ENCODE measurements at regions not wholly inside any gene's neighbourhood (a gene's known extent, or its start where the extent isn't known, plus 50 kb on each side); places are given as distances from the start of the nearest gene placed in this dataset.
A peak's percentile ranks its signal among the peaks of the same experiment; 100 is the strongest.

DNA sequence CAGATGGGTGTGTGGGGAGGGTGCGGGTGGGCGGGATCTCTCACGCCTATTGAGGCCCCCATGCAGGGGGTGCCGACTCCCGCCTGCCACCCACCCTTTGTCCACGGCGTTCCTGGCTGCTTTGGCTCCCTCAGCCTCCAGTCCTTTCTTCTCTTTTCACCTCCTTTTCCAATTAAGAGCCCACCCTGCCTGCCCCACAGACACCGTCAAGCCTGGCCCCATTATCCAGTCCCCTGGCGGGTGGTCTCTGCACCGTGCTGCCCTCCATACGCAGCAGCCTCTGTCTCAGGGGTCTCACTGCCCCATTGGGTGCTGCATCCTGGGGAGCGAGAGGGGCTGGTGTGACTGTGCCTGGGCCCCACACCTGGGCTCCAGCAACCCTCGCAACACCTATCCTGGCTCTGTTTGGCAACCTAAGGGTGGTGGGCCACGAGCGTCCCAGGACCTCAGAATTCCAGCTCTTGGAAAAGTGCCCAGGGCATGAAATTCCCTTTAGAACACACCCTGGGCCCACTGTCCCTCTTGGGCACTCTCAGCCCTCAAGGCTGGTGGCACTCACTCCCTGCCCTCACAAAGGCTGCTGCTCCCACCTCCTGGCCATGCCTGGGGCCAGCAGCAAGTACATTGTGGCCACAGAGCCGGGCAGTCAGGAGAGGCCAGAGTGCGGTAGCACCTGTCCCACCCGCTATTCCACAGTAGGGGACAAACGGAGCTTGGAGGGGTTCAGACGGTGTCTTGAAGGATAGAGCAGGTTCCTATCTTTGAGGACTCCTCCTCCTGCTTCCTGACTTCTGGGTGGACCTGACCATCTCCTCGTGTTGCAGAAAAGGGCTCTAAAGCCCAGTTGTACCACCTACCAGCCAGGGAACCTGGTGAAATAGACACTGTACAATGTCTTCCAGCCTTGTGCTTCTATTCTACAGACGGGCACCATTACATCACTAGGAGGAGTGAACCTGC is 114.1 kb downstream of the KIF26A start:
- H3K4me2 ChIP-seq = no peak overlapping the region
- WGBS (ENCODE audit: missing lambda C conversion rate) = 53% methylated on average over 21 of the region's 22 CpGs
- no peaks in the 10 kb centered on the region for H3K4me1 ChIP-seq
- FAIRE-seq (no peak), DNase-seq (ENCODE audit: low read depth in 1 of 2, low spot score in 1 of 2) (no peak), ATAC-seq (no peak; a peak in 2 of 6 replicates)
- TF ChIP-seq HOXB5 (CRISPR knock-in tag; IDR thresholded peaks at IDR 0.05) (no peak), HOXA7 (CRISPR knock-in tag; IDR thresholded peaks at IDR 0.05) (no peak), HDAC2 (IDR thresholded peaks at IDR 0.05) (no peak), EP300 (IDR thresholded peaks at IDR 0.05) (no peak), ESRRA (IDR thresholded peaks at IDR 0.05; ENCODE audit: borderline replicate concordance, low read length) (no peak), GATA3 (IDR thresholded peaks at IDR 0.05; ENCODE audit: borderline replicate concordance) (no peak), SMC3 (IDR thresholded peaks at IDR 0.05) (no peak), CHD4 (IDR thresholded peaks at IDR 0.05; ENCODE audit: borderline replicate concordance) (no peak), BHLHE40 (IDR thresholded peaks at IDR 0.05; ENCODE audit: low read depth, low read length) (no peak), KDM1A (IDR thresholded peaks at IDR 0.05; ENCODE audit: low read depth) (no peak)
- TF ChIP-seq, protein P1, sequence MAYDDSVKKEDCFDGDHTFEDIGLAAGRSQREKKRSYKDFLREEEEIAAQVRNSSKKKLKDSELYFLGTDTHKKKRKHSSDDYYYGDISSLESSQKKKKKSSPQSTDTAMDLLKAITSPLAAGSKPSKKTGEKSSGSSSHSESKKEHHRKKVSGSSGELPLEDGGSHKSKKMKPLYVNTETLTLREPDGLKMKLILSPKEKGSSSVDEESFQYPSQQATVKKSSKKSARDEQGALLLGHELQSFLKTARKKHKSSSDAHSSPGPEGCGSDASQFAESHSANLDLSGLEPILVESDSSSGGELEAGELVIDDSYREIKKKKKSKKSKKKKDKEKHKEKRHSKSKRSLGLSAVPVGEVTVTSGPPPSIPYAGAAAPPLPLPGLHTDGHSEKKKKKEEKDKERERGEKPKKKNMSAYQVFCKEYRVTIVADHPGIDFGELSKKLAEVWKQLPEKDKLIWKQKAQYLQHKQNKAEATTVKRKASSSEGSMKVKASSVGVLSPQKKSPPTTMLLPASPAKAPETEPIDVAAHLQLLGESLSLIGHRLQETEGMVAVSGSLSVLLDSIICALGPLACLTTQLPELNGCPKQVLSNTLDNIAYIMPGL (CRISPR knock-in tag; IDR thresholded peaks at IDR 0.05; ENCODE audit: borderline replicate concordance) = no peak
- TF ChIP-seq, protein P2, sequence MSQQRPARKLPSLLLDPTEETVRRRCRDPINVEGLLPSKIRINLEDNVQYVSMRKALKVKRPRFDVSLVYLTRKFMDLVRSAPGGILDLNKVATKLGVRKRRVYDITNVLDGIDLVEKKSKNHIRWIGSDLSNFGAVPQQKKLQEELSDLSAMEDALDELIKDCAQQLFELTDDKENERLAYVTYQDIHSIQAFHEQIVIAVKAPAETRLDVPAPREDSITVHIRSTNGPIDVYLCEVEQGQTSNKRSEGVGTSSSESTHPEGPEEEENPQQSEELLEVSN (IDR thresholded peaks at IDR 0.05; ENCODE audit: borderline replicate concordance, low read depth) = no peak
- POLR2A ChIA-PET = no interaction called here
- no peak overlapping the region for H3K27ac ChIP-seq
- H3K4me3 ChIP-seq = no peak overlapping the region
- CTCF ChIA-PET = interaction anchor here (1.0 kb wide), 1 partner anchor 115 kb away, joined by 3 read pairs; no protein-coding TSS in a partner anchor
- H3K9me3 ChIP-seq = no peaks in the 10 kb centered on the region

DNA sequence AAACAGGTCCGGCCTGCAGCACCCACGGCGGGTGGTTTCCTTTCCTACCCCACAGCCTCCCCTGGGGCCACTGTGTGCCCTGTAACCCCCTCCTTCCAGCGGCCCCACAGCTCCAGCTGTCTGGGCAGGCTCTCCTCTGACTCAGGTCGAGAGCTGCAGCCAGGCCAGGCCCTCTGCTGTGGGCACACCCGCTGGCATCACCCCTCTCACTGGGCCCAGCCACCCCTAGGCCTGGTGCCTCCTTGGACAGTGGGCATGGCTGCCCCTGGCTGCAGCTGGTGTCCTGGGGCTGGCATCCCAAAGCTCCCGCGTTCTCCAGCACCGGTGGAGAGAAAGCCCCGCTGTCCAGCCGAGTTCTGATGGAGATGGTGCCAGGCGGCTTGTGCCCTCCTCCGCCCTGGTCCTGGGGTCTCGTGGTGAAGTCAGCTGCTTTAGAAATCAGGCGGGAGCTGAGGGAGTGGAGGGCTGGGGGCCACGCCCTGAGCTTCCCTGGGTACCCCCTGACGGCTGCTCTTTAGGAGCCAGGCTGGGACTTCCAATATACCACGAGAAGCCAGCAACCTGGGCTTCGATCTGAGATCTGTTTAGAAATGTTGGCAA is 114.9 kb downstream of the KIF26A start:
- ATAC-seq (peak in 1 of 2 experiments; percentile 23; a peak in 2 of 6 replicates), FAIRE-seq (no peak), DNase-seq (ENCODE audit: low read depth in 1 of 2, low spot score in 1 of 2) (no peak)
- 38% methylated on average over 13 of the region's 19 CpGs for WGBS (ENCODE audit: missing lambda C conversion rate)
- H3K27ac ChIP-seq = no peak overlapping the region
- H3K9me3 ChIP-seq = no peaks in the 10 kb centered on the region
- TF ChIP-seq FOSL2 (IDR thresholded peaks at IDR 0.05) (no peak), FOSL2 (CRISPR knock-in tag; IDR thresholded peaks at IDR 0.05) (no peak), EHMT2 (IDR thresholded peaks at IDR 0.05; ENCODE audit: low read depth) (no peak)
- ChIA-PET CTCF (interaction anchor here (1.0 kb wide), 1 partner anchor 116 kb away, joined by 3 read pairs; no protein-coding TSS in a partner anchor), POLR2A (no interaction called here)
- no peak overlapping the region for H3K4me3 ChIP-seq
- H3K4me2 ChIP-seq = no peak overlapping the region
- H3K4me1 ChIP-seq = no peaks in the 10 kb centered on the region

DNA sequence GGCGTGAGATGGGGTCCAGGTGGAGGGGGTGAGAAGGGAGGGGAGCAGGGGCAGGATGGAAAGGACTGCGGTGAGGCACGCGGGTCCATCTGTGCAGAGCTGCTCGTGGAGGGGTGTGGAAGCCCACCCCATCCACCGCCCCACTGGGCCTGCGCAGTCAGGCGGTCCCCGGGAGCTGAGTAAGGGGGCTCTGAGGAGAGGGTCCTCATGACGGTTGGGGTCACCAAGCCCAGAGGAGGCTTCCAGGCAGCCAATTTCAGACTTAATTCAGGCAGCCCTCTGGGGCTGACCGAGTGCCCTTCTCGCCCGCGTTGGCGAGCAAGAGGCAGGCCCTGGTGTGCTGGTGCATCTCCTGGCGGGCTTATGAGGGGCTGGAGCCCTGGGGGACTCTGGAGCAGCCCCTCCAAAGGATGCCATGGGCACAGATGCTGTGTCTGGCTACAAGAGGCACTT is 115.5 kb downstream of the KIF26A start:
- no peak for FAIRE-seq
- Histone ChIP-seq H3K4me1 (no peaks in the 10 kb centered on the region), H3K9me3 (no peaks in the 10 kb centered on the region), H3K27ac (no peak overlapping the region), H3K4me2 (no peak overlapping the region), H3K4me3 (no peak overlapping the region)
- 42% methylated on average over 13 of the region's 16 CpGs for WGBS (ENCODE audit: missing lambda C conversion rate)
- ChIA-PET CTCF (no interaction called here), POLR2A (no interaction called here)
- DNase-seq (ENCODE audit: low read depth in 1 of 2, low spot score in 1 of 2) = no peak
- no peak for TF ChIP-seq JUNB (IDR thresholded peaks at IDR 0.05)
- TF ChIP-seq, protein P3, sequence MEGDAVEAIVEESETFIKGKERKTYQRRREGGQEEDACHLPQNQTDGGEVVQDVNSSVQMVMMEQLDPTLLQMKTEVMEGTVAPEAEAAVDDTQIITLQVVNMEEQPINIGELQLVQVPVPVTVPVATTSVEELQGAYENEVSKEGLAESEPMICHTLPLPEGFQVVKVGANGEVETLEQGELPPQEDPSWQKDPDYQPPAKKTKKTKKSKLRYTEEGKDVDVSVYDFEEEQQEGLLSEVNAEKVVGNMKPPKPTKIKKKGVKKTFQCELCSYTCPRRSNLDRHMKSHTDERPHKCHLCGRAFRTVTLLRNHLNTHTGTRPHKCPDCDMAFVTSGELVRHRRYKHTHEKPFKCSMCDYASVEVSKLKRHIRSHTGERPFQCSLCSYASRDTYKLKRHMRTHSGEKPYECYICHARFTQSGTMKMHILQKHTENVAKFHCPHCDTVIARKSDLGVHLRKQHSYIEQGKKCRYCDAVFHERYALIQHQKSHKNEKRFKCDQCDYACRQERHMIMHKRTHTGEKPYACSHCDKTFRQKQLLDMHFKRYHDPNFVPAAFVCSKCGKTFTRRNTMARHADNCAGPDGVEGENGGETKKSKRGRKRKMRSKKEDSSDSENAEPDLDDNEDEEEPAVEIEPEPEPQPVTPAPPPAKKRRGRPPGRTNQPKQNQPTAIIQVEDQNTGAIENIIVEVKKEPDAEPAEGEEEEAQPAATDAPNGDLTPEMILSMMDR (IDR thresholded peaks at IDR 0.05) = no peak
- ATAC-seq = no peak; a peak in 1 of 6 replicates

Data from A549 (cell line).